NB4 (cell line): ENCODE measurements at regions not wholly inside any gene's neighbourhood (a gene's known extent, or its start where the extent isn't known, plus 50 kb on each side); places are given as distances from the start of the nearest gene placed in this dataset.
A peak's percentile ranks its signal among the peaks of the same experiment; 100 is the strongest.

Source experiments
- DNase-seq: peaks from one replicate; pipeline ENCODE4 v3.0.0; 2010; ENCODE audit warnings: low read depth
- H3K4me3 ChIP-seq: one replicate; pipeline ENCODE4 v1.5.1; 2011; ENCODE audit warnings: mild to moderate bottlenecking, low read depth, low read length, moderate library complexity
- CTCF ChIP-seq: IDR thresholded peaks from one replicate; pipeline ENCODE4 v1.5.1; 2012; ENCODE audit warnings: low read depth, low read length
- MAX ChIP-seq: IDR thresholded peaks from 2 replicates; pipeline ENCODE4 v1.6.1; 2011; ENCODE audit warnings: low read depth, low read length
- MYC ChIP-seq: IDR thresholded peaks from 2 replicates; pipeline ENCODE4 v1.6.1; 2011; ENCODE audit warnings: low read depth, low read length
- POLR2A ChIP-seq: IDR thresholded peaks from 2 replicates; pipeline ENCODE4 v1.6.1; 2011; ENCODE audit warnings: mild to moderate bottlenecking; ENCODE audit not compliant: insufficient read length; ENCODE audit errors: extremely low read depth

- no peak overlapping the region for H3K4me3 ChIP-seq
- TF ChIP-seq POLR2A = no peak
- TF ChIP-seq CTCF = no peak
- TF ChIP-seq MAX = no peak
- TF ChIP-seq MYC = no peak
- DNase-seq = no peak
These were observed 272.5 kb downstream of the PTTG2 start for GRCh38 chr4:38232741-38233140.

- peak; percentile 58 for DNase-seq
- no peak overlapping the region for H3K4me3 ChIP-seq
- TF ChIP-seq MAX = no peak
- TF ChIP-seq CTCF = no peak
- no peak for TF ChIP-seq POLR2A
- TF ChIP-seq MYC = no peak
These were observed 273.7 kb downstream of the PTTG2 start for GRCh38 chr4:38233727-38234480.

- DNase-seq = no peak
- no peak overlapping the region for H3K4me3 ChIP-seq
- TF ChIP-seq MAX (no peak), MYC (no peak)
These were observed 275.2 kb downstream of the PTTG2 start for GRCh38 chr4:38235354-38235753.

GRCh38 chr4:38236003-38236402 is 275.8 kb downstream of the PTTG2 start:
- DNase-seq = no peak
- TF ChIP-seq POLR2A (no peak), MAX (no peak), CTCF (no peak), MYC (no peak)
- H3K4me3 ChIP-seq = no peak overlapping the region

GRCh38 chr4:38236503-38236902 is 276.3 kb downstream of the PTTG2 start:
- no peak overlapping the region for H3K4me3 ChIP-seq
- no peak for DNase-seq
- TF ChIP-seq MYC = no peak
- TF ChIP-seq POLR2A = no peak
- TF ChIP-seq CTCF = no peak
- no peak for TF ChIP-seq MAX

- TF ChIP-seq MYC = no peak
- no peak overlapping the region for H3K4me3 ChIP-seq
- peak; percentile 23 for DNase-seq
These were observed 276.9 kb downstream of the PTTG2 start for GRCh38 chr4:38237139-38237538.

GRCh38 chr4:38241541-38241940 is 281.3 kb downstream of the PTTG2 start:
- no peak overlapping the region for H3K4me3 ChIP-seq
- DNase-seq = no peak
- TF ChIP-seq MAX (no peak), POLR2A (no peak), MYC (no peak), CTCF (no peak)
